Common myeloid progenitor, CD34-positive (primary cell): ENCODE measurements at regions not wholly inside any gene's neighbourhood (a gene's known extent, or its start where the extent isn't known, plus 50 kb on each side); places are given as distances from the start of the nearest gene placed in this dataset.

Experiments
- CTCF ChIA-PET: fragments of 350-600 bp; sonication (Branson Sonifier 250); formaldehyde crosslinking; loops from one replicate; lab custom pipeline; 2021; ENCODE audit warnings: antibody characterized with exemption; lab: Charles Lee
- POLR2A ChIA-PET: fragments of 350-600 bp; sonication (Branson Sonifier 250); formaldehyde crosslinking; loops from one replicate; lab custom pipeline; 2021; ENCODE audit warnings: antibody characterized with exemption; lab: Charles Lee
- DNase-seq, 3 donors: peaks; one replicate each; pipeline versions ENCODE4 v3.0.0 to v3.0.0-alpha.2; 2013
- H3K27ac ChIP-seq, 2 experiments: 1 replicate in 1 of 2; 2 replicates in 1 of 2; pipeline ENCODE4 v1.7.0; 2013; ENCODE audit warnings: inconsistent platforms in 2 of 2, low read length in 2 of 2, mild to moderate bottlenecking in 2 of 2, low read depth in 1 of 2, moderate library complexity in 1 of 2; ENCODE audit not compliant: severe bottlenecking in 2 of 2, insufficient read depth in 1 of 2, poor library complexity in 1 of 2
- H3K27me3 ChIP-seq, 5 experiments: replicated peaks in 2 of 5; 1 replicate in 3 of 5; 2 replicates in 2 of 5; pipeline versions ENCODE4 v1.6.1 to v1.7.0; 2013; ENCODE audit warnings: low read length in 4 of 5, mild to moderate bottlenecking in 2 of 5, moderate library complexity in 2 of 5, inconsistent platforms in 1 of 5; ENCODE audit not compliant: insufficient read depth in 5 of 5, control insufficient read depth in 4 of 5
- H3K36me3 ChIP-seq, 4 experiments: 1 replicate in 2 of 4; 2 replicates in 2 of 4; pipeline versions ENCODE4 v1.6.1 to v1.7.0; 2013; ENCODE audit warnings: low read length in 3 of 4, control low read depth in 1 of 4, mild to moderate bottlenecking in 1 of 4; ENCODE audit not compliant: control insufficient read depth in 4 of 4, insufficient read depth in 4 of 4
- H3K4me1 ChIP-seq, 4 experiments: 1 replicate in 3 of 4; 2 replicates in 1 of 4; pipeline versions ENCODE4 v1.6.1 to v1.7.1; 2013; ENCODE audit warnings: low read length in 3 of 4, mild to moderate bottlenecking in 3 of 4, control low read depth in 1 of 4, inconsistent platforms in 1 of 4, moderate library complexity in 1 of 4; ENCODE audit not compliant: control insufficient read depth in 4 of 4, insufficient read depth in 4 of 4; ENCODE audit errors: control extremely low read depth in 1 of 4
- H3K4me3 ChIP-seq, 7 experiments: 1 replicate in 4 of 7; 2 replicates in 3 of 7; pipeline versions ENCODE4 v1.5.1 to v1.7.0; 2013; ENCODE audit warnings: mild to moderate bottlenecking in 7 of 7, low read length in 6 of 7, moderate library complexity in 6 of 7, inconsistent platforms in 2 of 7, low read depth in 2 of 7, control low read depth in 1 of 7; ENCODE audit not compliant: insufficient read depth in 4 of 7, control insufficient read depth in 1 of 7; ENCODE audit errors: extremely low read depth in 1 of 7
- H3K9me3 ChIP-seq, 5 experiments: 1 replicate in 4 of 5; 2 replicates in 1 of 5; pipeline versions ENCODE4 v1.6.1 to v1.7.1; 2013; ENCODE audit warnings: low read length in 4 of 5, mild to moderate bottlenecking in 2 of 5, inconsistent platforms in 1 of 5, low read depth in 1 of 5, moderate library complexity in 1 of 5; ENCODE audit not compliant: control insufficient read depth in 4 of 5, insufficient read depth in 2 of 5; ENCODE audit errors: control extremely low read depth in 1 of 5
- WGBS: methylation state at CpG from one replicate; pipeline ENCODE4 v1.1.5; 2013; ENCODE audit not compliant: insufficient coverage; 5-methylcytosine and 5-hydroxymethylcytosine counted together

GRCh38 chr4:182144626-182145333, 98.4 kb upstream of the TENM3 start:
- peak in 2 of 3 donors; percentile 22 to 25 for DNase-seq
- Histone ChIP-seq H3K4me1 (peaks cover 0 to 31% (median 21%) of the 10 kb centered on the region in 4 experiments), H3K27ac (no peak overlapping the region), H3K27me3 (peaks cover 22 to 92% (median 58%) of the 10 kb centered on the region in 5 experiments), H3K4me3 (peak overlapping the region in 5 of 7 experiments; percentile 4 to 72 (median 62)), H3K9me3 (no peaks in the 10 kb centered on the region), H3K36me3 (no peaks in the 10 kb centered on the region)
- WGBS, result under 1% methylated on average over 79 of the region's 93 CpGs
- CTCF ChIA-PET, result no interaction called here
- POLR2A ChIA-PET, result no interaction called here

GRCh38 chr4:182145334-182145905, 97.8 kb upstream of the TENM3 start:
- H3K4me3 ChIP-seq, result peak overlapping the region in 3 of 7 experiments; percentile 40 to 72 (median 62)
- peaks cover 22 to 89% (median 53%) of the 10 kb centered on the region in 5 experiments for H3K27me3 ChIP-seq
- CTCF ChIA-PET, result no interaction called here
- no peaks in the 10 kb centered on the region for H3K9me3 ChIP-seq
- H3K36me3 ChIP-seq, result no peaks in the 10 kb centered on the region
- peak in 1 of 3 donors; percentile 24 for DNase-seq
- POLR2A ChIA-PET, result no interaction called here
- no peak overlapping the region for H3K27ac ChIP-seq
- H3K4me1 ChIP-seq, result peaks cover 0 to 31% (median 21%) of the 10 kb centered on the region in 4 experiments
- WGBS, result 5% methylated on average over 10 of the region's 12 CpGs

GRCh38 chr4:182147391-182147790, 95.8 kb upstream of the TENM3 start:
- Histone ChIP-seq H3K36me3 (no peaks in the 10 kb centered on the region), H3K27me3 (peaks cover 25 to 84% (median 40%) of the 10 kb centered on the region in 5 experiments), H3K27ac (no peak overlapping the region), H3K4me1 (peaks cover 0 to 23% (median 18%) of the 10 kb centered on the region in 4 experiments), H3K4me3 (no peak overlapping the region), H3K9me3 (no peaks in the 10 kb centered on the region)
- ChIA-PET CTCF (interaction anchor here (1.7 kb wide), 1 partner anchor 10 kb away, joined by 4 read pairs; no protein-coding TSS in a partner anchor), POLR2A (no interaction called here)
- DNase-seq, result no peak
- no CpG with 5 or more reads among the region's 5 CpGs for WGBS

GRCh38 chr4:182150645-182151044, 92.6 kb upstream of the TENM3 start:
- Histone ChIP-seq H3K27me3 (peaks cover 8 to 69% (median 28%) of the 10 kb centered on the region in 5 experiments), H3K27ac (no peak overlapping the region), H3K9me3 (no peaks in the 10 kb centered on the region), H3K4me1 (no peaks in the 10 kb centered on the region), H3K36me3 (no peaks in the 10 kb centered on the region), H3K4me3 (no peak overlapping the region)
- WGBS, result no CpG with 5 or more reads among the region's 3 CpGs
- POLR2A ChIA-PET, result no interaction called here
- no peak for DNase-seq
- CTCF ChIA-PET, result no interaction called here

- Histone ChIP-seq H3K9me3 (no peaks in the 10 kb centered on the region), H3K4me1 (no peaks in the 10 kb centered on the region), H3K27me3 (peaks cover 2 to 39% (median 4%) of the 10 kb centered on the region in 5 experiments), H3K36me3 (no peaks in the 10 kb centered on the region), H3K4me3 (no peak overlapping the region), H3K27ac (no peak overlapping the region)
- CTCF ChIA-PET, result no interaction called here
- no CpG with 5 or more reads among the region's 1 CpG for whole genome bisulfite sequencing
- DNase-seq, result no peak
- POLR2A ChIA-PET, result no interaction called here
Observed at GRCh38 chr4:182155806-182156205, 87.4 kb upstream of the TENM3 start.

- CTCF ChIA-PET, result no interaction called here
- WGBS, result 80% methylated on average over 8 of the region's 8 CpGs
- no peak overlapping the region for H3K27ac ChIP-seq
Observed at GRCh38 chr4:182163180-182163579, 80.0 kb upstream of the TENM3 start.

GRCh38 chr4:182169572-182169971, 73.6 kb upstream of the TENM3 start:
- Histone ChIP-seq H3K4me3 (no peak overlapping the region), H3K4me1 (no peaks in the 10 kb centered on the region), H3K27ac (no peak overlapping the region), H3K9me3 (no peaks in the 10 kb centered on the region), H3K27me3 (peaks cover 0 to 4% (median 0%) of the 10 kb centered on the region in 5 experiments), H3K36me3 (no peaks in the 10 kb centered on the region)
- no peak for DNase-seq
- 100% methylated on average over 1 of the region's 5 CpGs for WGBS
- POLR2A ChIA-PET, result no interaction called here
- CTCF ChIA-PET, result no interaction called here

More at GRCh38 chr4:182163180-182163579, 80.0 kb upstream of the TENM3 start:
- POLR2A ChIA-PET, result no interaction called here
- H3K4me1 ChIP-seq, result no peaks in the 10 kb centered on the region
- no peaks in the 10 kb centered on the region for H3K9me3 ChIP-seq
- no peaks in the 10 kb centered on the region for H3K36me3 ChIP-seq
- DNase-seq, result no peak
- H3K4me3 ChIP-seq, result no peak overlapping the region
- H3K27me3 ChIP-seq, result peaks cover 0 to 6% (median 2%) of the 10 kb centered on the region in 5 experiments
